ENCODE measurements at regions not wholly inside any gene's neighbourhood (a gene's known extent, or its start where the extent isn't known, plus 50 kb on each side); places are given as distances from the start of the nearest gene placed in this dataset.

DNA sequence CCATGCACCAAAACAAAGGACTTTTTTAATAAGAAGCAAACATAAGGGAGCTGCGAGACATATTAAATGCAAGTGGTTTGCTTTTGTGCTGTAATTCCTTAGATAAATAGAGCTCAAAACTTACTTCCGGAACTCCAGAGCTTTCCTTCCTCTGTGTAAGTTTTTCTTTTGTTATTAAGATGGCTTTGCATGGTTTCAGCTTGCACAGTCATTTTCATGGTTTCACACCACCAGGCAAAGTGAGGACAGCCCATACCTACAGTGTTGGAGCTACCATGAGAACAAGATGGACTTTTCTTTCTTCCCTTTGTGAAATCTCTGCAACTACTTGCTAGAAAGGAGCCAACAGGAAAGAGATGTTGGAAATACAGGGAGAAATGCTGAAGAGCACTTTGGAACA, 368.0 kb downstream of the SETD4 start:
- no peak for DNase-seq (ENCODE audit: low read depth)

DNA sequence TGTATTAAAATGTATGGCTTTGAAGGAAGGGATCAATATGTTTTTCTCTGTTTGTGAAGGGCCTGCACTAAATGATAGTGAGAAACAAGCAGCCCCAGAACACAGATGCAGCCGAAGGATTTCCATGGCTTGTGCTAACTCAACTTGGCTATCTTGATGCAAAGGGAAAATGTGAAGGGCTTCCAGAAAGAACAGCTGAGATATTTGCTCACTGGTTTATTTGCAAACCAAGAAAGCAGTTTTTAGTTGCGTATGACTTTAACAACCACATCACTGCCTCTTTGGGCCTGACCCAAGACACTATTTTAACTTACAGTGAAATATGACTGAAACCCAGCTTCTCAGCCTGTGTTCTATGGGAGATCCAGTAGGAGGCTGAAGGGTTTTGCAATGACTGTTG, 369.9 kb downstream of the SETD4 start:
- DNase-seq (ENCODE audit: low read depth): no peak

DNA sequence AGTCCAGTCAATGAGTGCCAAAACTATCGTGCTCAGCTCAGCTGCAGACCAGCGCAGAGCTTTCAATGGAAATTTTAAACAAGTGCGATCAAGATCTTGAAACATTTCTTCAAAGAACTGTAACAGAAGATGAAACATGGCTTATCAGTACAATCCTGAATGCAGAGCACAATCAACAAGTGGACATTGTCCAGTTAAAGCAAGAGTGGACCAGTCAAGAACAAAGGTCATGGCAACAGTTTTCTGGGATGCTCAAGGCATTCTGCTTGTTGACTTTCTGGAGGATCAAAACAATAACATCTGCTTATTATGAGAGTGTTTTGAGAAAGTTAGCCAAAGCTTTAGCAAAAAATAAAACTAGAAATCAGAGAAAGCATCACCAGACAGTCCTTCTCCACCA, 374.2 kb downstream of the SETD4 start:
- no peak for DNase-seq (ENCODE audit: low read depth)

DNA sequence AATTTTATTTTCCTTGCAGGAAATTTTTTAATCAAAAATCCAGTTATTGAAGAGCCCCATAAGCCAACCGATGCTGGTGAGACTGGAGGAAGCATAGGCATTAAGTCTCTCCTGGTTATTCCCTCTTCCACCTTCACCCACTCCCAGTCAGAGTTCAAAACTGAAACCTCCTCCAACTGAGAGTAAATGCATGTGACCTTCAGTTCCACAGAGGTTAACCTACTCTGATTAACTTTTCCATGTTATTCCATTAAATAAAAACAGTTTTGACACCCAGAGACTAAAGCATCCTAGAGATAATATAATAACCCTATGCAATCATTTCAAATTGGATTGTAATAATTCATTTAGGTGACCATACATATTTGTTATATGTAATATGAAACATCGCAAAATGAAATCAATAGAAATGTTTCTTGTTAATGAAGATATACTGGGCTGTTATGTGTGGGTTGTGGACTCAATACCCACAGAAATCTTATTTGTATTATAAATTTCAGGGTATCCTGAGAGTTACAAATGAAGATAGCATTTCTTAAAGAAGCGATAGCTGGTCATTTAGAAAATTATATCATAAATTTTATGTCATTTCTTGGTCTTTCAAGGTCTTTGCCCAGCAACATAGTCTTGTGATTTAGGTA, 376.5 kb downstream of the SETD4 start:
- DNase-seq (ENCODE audit: low read depth): no peak

GRCh38 chr21:35682904-35683549, 377.3 kb downstream of the SETD4 start:
- no peak for DNase-seq (ENCODE audit: low read depth)

- DNase-seq (ENCODE audit: low read depth): no peak
Measured at GRCh38 chr21:35681946-35682345, 378.4 kb downstream of the SETD4 start.

DNA sequence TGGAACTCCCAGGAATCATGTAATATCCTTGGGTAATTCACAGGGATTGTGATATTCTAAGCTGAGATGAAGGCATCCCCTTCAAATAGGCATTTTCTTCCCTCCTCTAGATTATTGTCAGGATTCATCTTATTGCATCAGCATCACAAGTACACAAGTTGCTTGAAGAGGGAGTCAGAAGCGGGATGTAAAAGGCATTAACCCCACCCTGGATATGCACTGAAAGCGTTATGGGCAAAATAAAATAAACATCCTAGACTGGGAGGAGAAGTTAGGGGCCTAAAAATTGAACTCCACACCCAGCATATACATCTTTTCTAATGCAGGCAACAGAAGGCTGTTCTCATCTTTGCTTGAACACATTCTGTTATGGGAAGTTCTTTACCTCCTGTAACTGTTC, 381.2 kb downstream of the SETD4 start:
- DNase-seq (ENCODE audit: low read depth): no peak

DNA sequence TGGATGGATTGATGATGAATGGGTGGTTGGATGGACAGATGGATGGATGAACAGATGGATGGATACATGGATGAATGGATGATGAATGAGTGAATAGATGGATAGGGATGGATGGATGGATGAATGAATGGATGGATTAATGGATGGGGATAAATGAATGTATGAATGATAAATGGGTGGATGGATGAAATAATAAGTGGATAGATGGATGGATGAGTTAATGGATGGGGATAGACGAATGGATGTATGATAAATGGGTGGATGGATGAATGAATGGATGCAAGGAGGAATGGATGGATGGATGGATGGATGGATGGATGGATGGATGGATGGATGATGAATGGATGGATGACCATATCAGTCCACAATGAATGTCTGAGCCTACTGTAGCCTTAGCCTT, 381.9 kb downstream of the SETD4 start:
- DNase-seq (ENCODE audit: low read depth): no peak

DNA sequence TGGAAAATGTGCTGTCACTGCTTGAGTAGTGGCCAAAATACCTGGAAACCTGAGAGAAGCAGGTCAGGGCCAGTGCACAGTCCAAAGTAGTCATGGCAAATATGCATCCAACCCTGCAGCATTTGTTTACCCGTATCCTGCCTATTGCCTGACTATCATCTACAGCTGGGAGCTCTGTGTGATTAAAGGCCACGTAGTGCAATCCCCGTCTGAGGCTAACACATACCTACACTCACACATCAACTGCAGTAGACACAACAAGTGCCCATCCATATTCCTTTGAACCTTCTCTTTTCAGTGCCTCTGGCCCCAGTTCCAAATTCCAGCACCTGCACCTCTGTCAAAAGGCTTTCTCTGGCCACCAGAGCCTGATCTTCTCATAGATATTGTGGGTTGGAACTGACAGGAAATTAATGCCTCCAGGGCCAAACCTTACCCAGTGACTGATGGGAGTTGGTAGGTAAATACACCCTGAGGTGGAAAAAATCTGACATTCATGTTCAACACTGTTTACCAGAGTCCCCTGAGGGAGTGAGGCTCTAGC, 383.0 kb downstream of the SETD4 start:
- no peak for DNase-seq (ENCODE audit: low read depth)

GRCh38 chr21:35674895-35675470, 385.3 kb downstream of the SETD4 start:
- peak; percentile 24 for DNase-seq (ENCODE audit: low read depth)

DNA sequence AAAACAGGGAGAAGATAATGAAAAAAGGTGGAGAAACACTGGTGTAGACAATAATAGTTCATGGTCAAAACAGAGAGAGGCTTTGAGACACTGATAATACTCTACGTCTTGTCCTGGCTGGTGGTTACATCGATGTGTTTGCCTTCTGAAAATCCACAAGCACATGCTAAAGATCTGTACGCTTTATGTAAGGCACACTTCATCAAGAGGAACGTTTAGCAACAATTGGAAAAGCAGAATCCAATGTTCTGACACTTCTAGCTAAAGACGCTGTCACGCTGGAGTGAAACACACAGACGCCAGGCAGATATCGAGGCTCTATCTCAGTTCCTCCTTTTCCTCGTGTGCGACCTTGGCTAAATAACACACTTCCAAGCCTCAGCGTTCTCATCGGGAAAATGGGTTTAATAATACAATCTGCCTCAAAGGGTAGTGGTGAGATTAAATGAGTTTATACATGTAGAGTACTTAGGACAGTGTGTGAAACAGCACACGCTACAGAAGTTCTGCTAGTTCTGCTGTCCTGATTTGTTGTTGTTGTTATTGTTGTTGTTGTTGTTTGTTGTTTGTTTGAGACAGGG, 386.1 kb downstream of the SETD4 start:
- no peak for DNase-seq (ENCODE audit: low read depth)

DNA sequence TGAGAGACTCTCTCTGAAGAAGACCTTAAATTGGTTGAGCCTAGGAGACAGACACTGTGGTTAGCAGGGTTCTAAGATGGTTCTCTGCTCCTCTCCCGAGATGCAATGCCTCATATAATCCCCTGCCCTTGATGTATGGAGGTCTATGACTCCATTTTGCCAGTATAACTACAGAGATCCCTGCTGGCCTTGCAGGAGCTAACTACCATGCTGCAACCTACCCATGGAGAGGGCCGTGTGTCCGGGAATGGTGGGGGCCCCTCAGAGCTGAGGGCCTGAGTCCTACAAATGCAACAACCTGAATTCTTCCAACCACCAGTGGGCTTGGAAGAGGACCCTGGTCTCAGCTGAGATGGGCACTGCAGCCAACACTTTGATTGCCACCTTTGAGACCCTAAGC, 388.0 kb downstream of the SETD4 start:
- DNase-seq (ENCODE audit: low read depth): no peak

- DNase-seq (ENCODE audit: low read depth): peak; percentile 52
Measured at GRCh38 chr21:35664683-35665082, 395.6 kb downstream of the SETD4 start.

DNA sequence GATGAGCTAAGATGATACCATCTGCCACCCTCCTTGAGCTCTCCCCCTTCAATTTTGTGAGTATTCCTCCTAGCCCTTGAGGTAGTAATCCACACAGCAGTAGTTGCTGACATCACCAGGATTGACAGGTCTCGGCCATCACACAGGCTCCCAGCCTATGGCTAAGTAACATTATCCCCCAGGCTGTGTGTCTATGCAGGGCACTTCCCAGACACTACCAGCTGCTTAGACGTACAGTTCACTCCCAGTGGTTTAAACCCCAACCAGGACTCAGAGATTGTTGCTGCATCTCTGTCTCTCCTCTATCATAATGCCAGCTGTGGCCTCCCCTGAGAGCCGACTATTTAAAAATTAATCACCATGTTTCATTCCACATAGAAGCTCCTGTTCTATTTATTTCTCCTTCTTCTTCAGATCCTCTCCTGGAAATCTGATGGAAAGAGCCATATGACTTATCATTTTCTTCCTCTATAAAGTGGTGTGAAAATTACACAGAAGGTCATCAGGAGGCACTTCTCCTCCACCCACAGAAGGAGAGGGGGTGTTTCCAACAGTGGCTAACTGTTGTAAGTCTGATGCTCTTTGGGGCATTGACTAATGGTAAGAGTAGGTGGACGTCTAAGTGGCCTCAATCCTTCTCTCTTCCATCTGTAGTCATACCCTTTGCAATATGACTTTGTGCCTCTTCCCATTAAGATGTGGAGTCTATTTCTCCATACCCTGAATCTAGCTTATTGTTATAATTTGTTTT, 396.3 kb downstream of the SETD4 start:
- DNase-seq (ENCODE audit: low read depth): no peak

GRCh38 chr21:35658242-35658641, 402.1 kb downstream of the SETD4 start:
- DNase-seq (ENCODE audit: low read depth): peak; percentile 43

DNA sequence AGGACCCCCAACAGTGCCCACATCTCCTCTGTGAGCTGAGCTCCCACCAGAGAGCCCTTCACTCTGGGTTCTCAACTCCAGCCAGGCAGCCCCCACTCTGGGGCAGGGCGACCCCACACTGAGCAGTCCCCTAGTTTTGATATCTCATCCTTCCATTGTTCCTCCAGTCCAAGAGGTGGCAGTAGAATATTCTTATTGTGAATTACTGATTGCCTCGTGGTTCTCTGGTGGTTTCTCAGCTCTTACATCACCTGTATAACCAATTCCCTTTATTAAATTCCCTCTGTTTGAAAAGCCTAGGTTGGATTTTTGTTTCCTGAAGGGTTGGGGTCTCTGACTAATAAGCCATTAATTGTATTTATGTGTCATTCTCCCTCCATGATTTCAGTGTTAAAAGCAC, 407.5 kb downstream of the SETD4 start:
- DNase-seq (ENCODE audit: low read depth): no peak

DNA sequence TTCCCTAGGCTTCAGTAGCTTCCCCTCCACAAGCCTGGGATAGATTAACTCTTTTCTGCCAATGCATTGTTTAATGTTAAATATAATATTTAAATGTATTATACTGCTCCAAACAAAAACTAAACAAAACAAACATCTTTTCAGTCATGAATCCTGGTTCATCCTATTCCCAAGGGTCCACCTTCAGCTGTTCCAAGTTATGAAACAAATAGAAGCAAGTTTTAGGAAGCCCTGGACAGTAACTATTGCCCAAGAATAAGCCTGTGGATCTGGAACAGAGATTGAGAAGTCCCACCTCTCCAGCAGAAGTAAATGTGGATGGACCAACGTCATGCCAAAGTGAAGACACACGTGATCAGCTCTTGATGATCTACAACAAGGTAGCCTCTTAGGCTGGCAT, 408.1 kb downstream of the SETD4 start:
- DNase-seq (ENCODE audit: low read depth): no peak

DNA sequence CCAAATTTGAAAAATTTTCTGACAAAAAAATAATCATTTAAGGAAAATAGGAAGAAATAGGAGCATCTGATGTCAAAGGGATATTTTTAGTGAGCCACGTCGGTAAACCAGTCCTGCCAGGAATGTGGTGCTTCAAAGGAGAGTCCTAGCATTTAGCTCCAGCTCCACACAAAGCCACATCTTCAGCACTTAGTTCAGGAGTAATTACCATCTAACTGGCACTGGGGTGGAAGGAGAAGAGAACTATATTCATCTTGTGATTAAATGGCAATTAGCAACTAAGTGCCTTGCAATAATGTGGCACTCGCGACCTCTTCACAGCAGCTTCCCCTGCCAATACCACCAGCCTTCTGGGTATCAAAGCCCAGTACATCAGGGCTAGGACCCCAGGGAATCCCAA, 409.1 kb downstream of the SETD4 start:
- DNase-seq (ENCODE audit: low read depth): no peak

- DNase-seq (ENCODE audit: low read depth): peak; percentile 53
Measured at GRCh38 chr21:35649186-35649585, 411.1 kb downstream of the SETD4 start.

- no peak for DNase-seq (ENCODE audit: low read depth)
Measured at GRCh38 chr21:35648512-35648911, 411.8 kb downstream of the SETD4 start.

- DNase-seq (ENCODE audit: low read depth): no peak
Measured at GRCh38 chr21:35646606-35647005, 413.7 kb downstream of the SETD4 start.

DNA sequence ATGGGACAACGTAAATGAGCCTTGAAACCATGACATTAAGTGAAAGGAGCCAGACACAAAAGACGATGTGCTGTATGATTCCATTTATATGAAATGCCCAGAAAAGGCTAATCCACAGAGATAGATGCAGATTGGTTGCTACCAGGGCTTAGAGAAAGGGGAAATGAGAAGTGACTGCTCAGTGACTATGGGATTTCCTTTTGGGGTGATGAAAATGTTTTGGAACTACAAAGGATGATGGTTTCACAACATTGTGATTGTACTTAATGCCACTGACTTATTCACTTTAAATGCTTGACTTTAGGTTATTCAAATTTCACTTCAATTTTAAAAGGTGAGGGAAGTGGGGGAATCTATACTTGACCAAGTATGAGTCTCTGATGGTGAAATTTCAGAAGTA, 414.3 kb downstream of the SETD4 start:
- no peak for DNase-seq (ENCODE audit: low read depth)

All from ELR (cell line).